ENCODE measurements at regions not wholly inside any gene's neighbourhood (a gene's known extent, or its start where the extent isn't known, plus 50 kb on each side); places are given as distances from the start of the nearest gene placed in this dataset.
"Not testable (repeated sequence)": the region's sequence is repeated elsewhere in the genome, so short reads cannot be mapped to it uniquely, and the experiment has no call there.

GRCh38 chr9:29245351-29245750 lies 1672.1 kb upstream of the C9orf72 start:
- no peak overlapping the region for H3K4me2 ChIP-seq (ENCODE audit: control insufficient read depth, extremely low read depth, insufficient read depth, low read depth, low read length)
- dilution Hi-C loops (cut with MboI; ENCODE audit: extremely low pct_ligation_motif_present, low sequenced_read_pairs) = no loop called here
- DNase-seq (ENCODE audit: low read depth, low spot score) = no peak
- H3K4me3 ChIP-seq (ENCODE audit: control insufficient read depth in 2 of 3, extremely low read depth in 1 of 3, insufficient read depth in 2 of 3, low read depth in 1 of 3, low read length in 3 of 3) = no peak overlapping the region
- no peaks in the 10 kb centered on the region for H4K20me1 ChIP-seq (ENCODE audit: control insufficient read depth, extremely low read depth, insufficient read depth, low read length)
- H3K9ac ChIP-seq (ENCODE audit: control insufficient read depth, extremely low read depth, insufficient read depth, low read length) = no peak overlapping the region
- no peak overlapping the region for H3K27ac ChIP-seq (ENCODE audit: control insufficient read depth, insufficient read depth, low read length)
- TF ChIP-seq CTCF (optimal IDR thresholded peaks at IDR 0.05 in 1 of 3, IDR thresholded peaks at IDR 0.05 in 1 of 3, conservative IDR thresholded peaks at IDR 0.05 in 1 of 3; ENCODE audit: extremely low read depth in 1 of 3, insufficient read depth in 2 of 3, low read length in 3 of 3) (no peak), EZH2 (IDR thresholded peaks at IDR 0.05; ENCODE audit: low read length) (no peak)
- no peak overlapping the region for H2AFZ ChIP-seq (ENCODE audit: control insufficient read depth, low read length)
- H3K36me3 ChIP-seq (ENCODE audit: control insufficient read depth in 2 of 2, extremely low read depth in 1 of 2, insufficient read depth in 2 of 2, low read length in 2 of 2) = no peaks in the 10 kb centered on the region
- no peak for FAIRE-seq
- H3K9me1 ChIP-seq (ENCODE audit: control insufficient read depth, extremely low read depth, insufficient read depth, low read length) = no peaks in the 10 kb centered on the region
- no peaks in the 10 kb centered on the region for H3K27me3 ChIP-seq (ENCODE audit: control insufficient read depth, extremely low read depth, insufficient read depth, low read length)
- H3K79me2 ChIP-seq (ENCODE audit: control insufficient read depth, insufficient read depth, low read length) = no peaks in the 10 kb centered on the region
- H3K4me1 ChIP-seq (ENCODE audit: control insufficient read depth, extremely low read depth, insufficient read depth, low read length) = no peaks in the 10 kb centered on the region
- H3K9me3 ChIP-seq (ENCODE audit: control insufficient read depth, low read depth, low read length) = no peaks in the 10 kb centered on the region

- H3K4me2 ChIP-seq (ENCODE audit: control insufficient read depth, extremely low read depth, insufficient read depth, low read depth, low read length); H3K4me1 ChIP-seq (ENCODE audit: control insufficient read depth, extremely low read depth, insufficient read depth, low read length); FAIRE-seq; H3K79me2 ChIP-seq (ENCODE audit: control insufficient read depth, insufficient read depth, low read length); H3K9me3 ChIP-seq (ENCODE audit: control insufficient read depth, low read depth, low read length); H2AFZ ChIP-seq (ENCODE audit: control insufficient read depth, low read length); H3K4me3 ChIP-seq (ENCODE audit: control insufficient read depth in 2 of 3, extremely low read depth in 1 of 3, insufficient read depth in 2 of 3, low read depth in 1 of 3, low read length in 3 of 3); H3K9me1 ChIP-seq (ENCODE audit: control insufficient read depth, extremely low read depth, insufficient read depth, low read length); H4K20me1 ChIP-seq (ENCODE audit: control insufficient read depth, extremely low read depth, insufficient read depth, low read length); DNase-seq (ENCODE audit: low read depth, low spot score); dilution Hi-C loops (cut with MboI; ENCODE audit: extremely low pct_ligation_motif_present, low sequenced_read_pairs); H3K27ac ChIP-seq (ENCODE audit: control insufficient read depth, insufficient read depth, low read length); H3K27me3 ChIP-seq (ENCODE audit: control insufficient read depth, extremely low read depth, insufficient read depth, low read length); H3K36me3 ChIP-seq (ENCODE audit: control insufficient read depth in 2 of 2, extremely low read depth in 1 of 2, insufficient read depth in 2 of 2, low read length in 2 of 2); H3K9ac ChIP-seq (ENCODE audit: control insufficient read depth, extremely low read depth, insufficient read depth, low read length): not testable (repeated sequence)
These were observed 1697.1 kb upstream of the C9orf72 start for GRCh38 chr9:29270400-29270799.

GRCh38 chr9:29282121-29282520 lies 1708.8 kb upstream of the C9orf72 start:
- Histone ChIP-seq H4K20me1 (ENCODE audit: control insufficient read depth, extremely low read depth, insufficient read depth, low read length) (no peaks in the 10 kb centered on the region), H3K9ac (ENCODE audit: control insufficient read depth, extremely low read depth, insufficient read depth, low read length) (no peak overlapping the region), H3K4me1 (ENCODE audit: control insufficient read depth, extremely low read depth, insufficient read depth, low read length) (no peaks in the 10 kb centered on the region), H3K36me3 (ENCODE audit: control insufficient read depth in 2 of 2, extremely low read depth in 1 of 2, insufficient read depth in 2 of 2, low read length in 2 of 2) (no peaks in the 10 kb centered on the region), H3K9me1 (ENCODE audit: control insufficient read depth, extremely low read depth, insufficient read depth, low read length) (no peaks in the 10 kb centered on the region), H3K4me2 (ENCODE audit: control insufficient read depth, extremely low read depth, insufficient read depth, low read depth, low read length) (no peak overlapping the region), H2AFZ (ENCODE audit: control insufficient read depth, low read length) (peak overlapping the region; percentile 49), H3K79me2 (ENCODE audit: control insufficient read depth, insufficient read depth, low read length) (no peaks in the 10 kb centered on the region), H3K9me3 (ENCODE audit: control insufficient read depth, low read depth, low read length) (no peaks in the 10 kb centered on the region), H3K4me3 (ENCODE audit: control insufficient read depth in 2 of 3, extremely low read depth in 1 of 3, insufficient read depth in 2 of 3, low read depth in 1 of 3, low read length in 3 of 3) (no peak overlapping the region), H3K27ac (ENCODE audit: control insufficient read depth, insufficient read depth, low read length) (no peak overlapping the region), H3K27me3 (ENCODE audit: control insufficient read depth, extremely low read depth, insufficient read depth, low read length) (no peaks in the 10 kb centered on the region)
- DNase-seq (ENCODE audit: low read depth, low spot score) (no peak), FAIRE-seq (no peak)
- dilution Hi-C loops (cut with MboI; ENCODE audit: extremely low pct_ligation_motif_present, low sequenced_read_pairs) = no loop called here
- TF ChIP-seq EZH2 (IDR thresholded peaks at IDR 0.05; ENCODE audit: low read length) (no peak), CTCF (optimal IDR thresholded peaks at IDR 0.05 in 1 of 3, IDR thresholded peaks at IDR 0.05 in 1 of 3, conservative IDR thresholded peaks at IDR 0.05 in 1 of 3; ENCODE audit: extremely low read depth in 1 of 3, insufficient read depth in 2 of 3, low read length in 3 of 3) (no peak)

Data from keratinocyte (primary cell).